ENCODE measurements at regions not wholly inside any gene's neighbourhood (a gene's known extent, or its start where the extent isn't known, plus 50 kb on each side); places are given as distances from the start of the nearest gene placed in this dataset.
"Not testable (repeated sequence)": the region's sequence is repeated elsewhere in the genome, so short reads cannot be mapped to it uniquely, and the experiment has no call there.

GRCh38 chr3:152153115-152153514, 115.6 kb upstream of the MBNL1 start:
- DNase-seq (ENCODE audit: low read depth in 2 of 2): not testable (repeated sequence)

- DNase-seq (ENCODE audit: low read depth in 2 of 2): no peak
Observed at GRCh38 chr3:152155246-152156020, 113.3 kb upstream of the MBNL1 start.

DNA sequence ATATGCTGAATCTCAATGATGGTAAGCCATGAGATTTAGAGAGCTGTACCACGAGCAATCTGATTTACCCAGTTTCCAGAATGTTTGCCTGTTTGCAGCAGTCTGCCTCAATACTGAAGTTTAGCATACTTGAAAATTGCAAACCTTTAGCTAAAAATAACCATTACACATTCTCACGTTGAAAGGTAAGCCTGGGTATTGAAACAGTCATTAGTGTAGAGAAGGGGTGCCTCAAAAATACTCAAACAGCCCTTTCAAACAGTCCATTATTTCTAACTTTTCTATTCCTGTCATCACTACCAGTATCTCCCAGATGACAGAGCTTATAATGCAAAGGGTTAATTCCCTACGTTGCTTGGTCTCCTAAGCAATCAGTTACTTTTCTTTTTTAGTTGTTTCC, 111.8 kb upstream of the MBNL1 start:
- no peak for DNase-seq (ENCODE audit: low read depth in 2 of 2)

DNA sequence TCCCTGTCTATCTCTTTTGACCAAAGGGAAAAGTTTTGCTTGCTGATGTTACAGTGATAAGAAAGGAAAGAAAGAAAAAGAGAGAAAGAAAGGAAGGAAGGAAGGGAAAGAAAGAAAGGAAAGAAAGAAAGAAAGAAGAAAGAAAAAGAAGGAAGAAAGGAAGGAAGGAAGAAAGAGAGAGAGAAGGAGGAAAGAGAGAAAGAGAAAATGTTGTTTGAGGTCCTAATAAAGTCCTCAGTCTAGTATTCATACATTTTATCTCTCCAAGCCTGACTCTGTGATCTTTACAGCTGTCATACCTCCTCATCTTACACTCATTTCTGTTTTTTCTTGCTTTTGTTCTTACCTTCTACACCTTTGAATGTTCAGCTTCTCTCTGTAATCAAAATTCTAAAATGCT, 111.4 kb upstream of the MBNL1 start:
- DNase-seq (ENCODE audit: low read depth in 2 of 2): no peak

GRCh38 chr3:152159328-152159727, 109.4 kb upstream of the MBNL1 start:
- DNase-seq (ENCODE audit: low read depth in 2 of 2): peak; percentile 73 to 77

DNA sequence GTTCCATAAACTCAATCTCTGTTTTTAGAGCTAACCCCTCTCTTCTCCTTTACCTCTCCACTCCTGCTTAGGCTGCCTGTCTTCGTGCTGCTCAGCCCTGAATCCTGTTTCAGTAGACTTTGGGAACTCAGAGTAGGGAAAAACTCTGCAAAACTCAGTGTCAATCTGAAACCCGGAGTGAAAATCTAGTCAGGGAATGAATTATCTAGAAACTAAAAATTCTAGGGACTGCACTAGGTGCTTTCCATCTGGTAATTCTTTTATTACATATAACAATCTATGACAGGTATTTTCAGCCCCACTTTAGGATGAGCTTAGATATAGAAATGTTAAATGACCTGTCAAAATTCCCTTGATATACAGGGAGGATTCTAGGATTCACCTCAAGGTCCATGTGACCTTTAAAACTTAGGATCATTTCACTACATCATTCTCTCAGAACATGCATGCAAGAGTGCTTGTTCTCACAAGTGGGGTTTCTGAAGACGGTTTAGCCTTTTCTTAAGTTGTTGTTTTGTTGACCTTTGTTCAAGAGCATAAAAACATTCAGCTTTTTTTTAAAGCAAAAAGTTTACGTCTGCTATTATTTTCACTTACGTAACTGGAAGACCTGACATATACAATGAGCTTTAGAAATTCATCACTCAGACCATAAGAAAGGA, 108.2 kb upstream of the MBNL1 start:
- no peak for DNase-seq (ENCODE audit: low read depth in 2 of 2)

DNA sequence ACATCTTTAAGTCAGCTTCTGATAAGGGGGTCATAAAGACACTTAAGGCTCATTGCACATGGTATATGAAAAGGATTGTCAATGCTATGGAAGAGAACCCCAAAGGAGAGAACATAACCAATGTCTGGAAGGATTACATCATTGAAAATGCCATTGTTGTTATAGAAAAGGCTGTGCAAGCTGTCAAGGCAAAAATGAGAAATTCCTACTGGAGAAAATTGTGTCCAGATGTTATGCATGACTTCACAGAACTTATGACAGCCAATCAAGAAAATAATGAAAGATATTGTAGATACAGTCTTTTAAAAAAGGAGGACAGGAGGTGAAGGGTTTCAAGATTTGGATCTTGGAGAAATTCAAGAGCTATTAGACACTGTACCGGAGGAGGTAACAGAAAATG, 96.3 kb upstream of the MBNL1 start:
- DNase-seq (ENCODE audit: low read depth in 2 of 2): peak in 1 of 2 experiments; percentile 44

GRCh38 chr3:152173627-152174026, 95.1 kb upstream of the MBNL1 start:
- DNase-seq (ENCODE audit: low read depth in 2 of 2): no peak

DNA sequence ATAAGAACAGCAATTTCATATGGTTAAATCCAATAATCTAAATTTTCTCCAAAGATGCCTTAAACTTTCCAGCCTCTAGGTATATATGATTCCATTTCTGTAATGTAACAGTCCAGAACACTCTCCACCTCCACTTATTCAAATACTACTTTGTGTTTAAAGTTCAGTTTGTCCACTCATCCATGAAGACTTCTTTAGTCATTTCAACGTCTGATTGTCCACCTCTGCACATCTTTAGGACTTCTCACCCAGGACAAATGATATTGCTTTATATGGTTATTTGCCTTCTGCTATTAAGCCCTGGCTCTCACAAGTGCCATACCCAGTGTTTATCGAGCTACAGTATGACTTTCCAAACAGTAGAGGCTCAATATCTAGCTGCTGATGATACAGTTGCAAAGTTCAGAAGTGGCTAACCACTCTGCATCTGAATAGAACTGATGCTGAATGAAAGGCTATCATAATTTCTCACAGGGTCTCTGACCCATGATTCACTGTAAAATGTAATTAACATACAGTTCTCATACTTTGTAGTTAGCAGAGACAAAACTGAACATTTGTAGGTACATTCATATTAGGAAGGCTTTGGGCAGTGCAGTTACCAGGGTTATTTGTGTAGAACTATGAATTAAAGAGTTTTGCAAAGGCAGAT, 93.7 kb upstream of the MBNL1 start:
- DNase-seq (ENCODE audit: low read depth in 2 of 2): no peak

DNA sequence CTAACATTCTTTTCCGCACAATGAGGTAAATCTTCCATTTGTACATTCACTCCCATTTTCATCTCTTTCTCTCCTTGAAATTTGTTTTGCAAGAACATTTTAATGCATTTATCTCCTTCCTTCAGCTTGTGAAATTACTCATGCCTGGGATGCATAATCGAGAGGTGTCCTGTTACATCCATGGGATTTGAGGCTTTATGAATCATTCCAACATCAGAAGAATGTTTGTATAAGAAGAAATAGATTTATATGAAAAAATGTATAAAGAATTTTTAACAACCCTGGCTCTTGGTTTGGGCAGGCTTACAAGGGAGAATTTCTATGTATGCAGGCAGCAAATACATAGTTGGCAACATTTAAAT, 93.2 kb upstream of the MBNL1 start:
- peak; percentile 90 to 91 for DNase-seq (ENCODE audit: low read depth in 2 of 2)

DNA sequence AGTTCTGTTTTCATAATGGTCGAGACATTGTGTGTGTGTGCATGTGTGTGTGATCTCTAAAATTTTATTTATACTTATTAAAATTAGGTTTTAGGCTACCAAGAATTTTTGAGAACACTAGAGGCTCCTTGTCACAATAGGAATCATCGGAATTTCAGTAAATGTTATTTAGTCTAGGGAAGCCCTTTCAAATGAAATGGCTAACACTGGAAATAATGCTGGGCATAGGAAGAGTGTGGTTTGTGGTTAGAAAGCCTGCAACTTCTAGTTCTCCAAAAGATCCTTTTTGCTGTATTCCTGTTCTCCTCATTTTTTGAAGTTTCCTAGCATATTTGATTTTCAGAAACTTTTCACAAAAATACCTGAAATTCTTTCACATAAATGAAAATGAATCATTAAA, 92.5 kb upstream of the MBNL1 start:
- no peak for DNase-seq (ENCODE audit: low read depth in 2 of 2)

DNA sequence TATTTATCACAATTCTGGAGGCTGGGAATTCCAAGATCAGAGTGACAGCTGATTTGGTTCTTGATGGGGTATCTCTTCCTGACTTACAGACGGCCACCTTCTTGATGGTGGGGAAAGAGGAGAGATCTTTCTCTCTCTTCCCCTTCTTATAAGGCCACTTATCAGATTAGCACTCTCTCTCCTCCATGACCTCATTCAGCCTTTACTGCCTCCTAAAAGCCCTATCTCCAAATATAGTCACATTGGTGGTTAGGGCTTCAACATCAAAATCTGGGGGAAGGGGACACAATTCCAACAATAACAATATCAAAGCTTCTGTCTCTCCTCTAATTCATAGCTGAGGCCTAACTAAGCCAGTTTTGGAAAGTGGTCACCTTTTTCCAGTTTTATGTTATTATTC, 91.7 kb upstream of the MBNL1 start:
- DNase-seq (ENCODE audit: low read depth in 2 of 2): no peak

- DNase-seq (ENCODE audit: low read depth in 2 of 2): no peak
Observed at GRCh38 chr3:152177757-152178156, 91.0 kb upstream of the MBNL1 start.

DNA sequence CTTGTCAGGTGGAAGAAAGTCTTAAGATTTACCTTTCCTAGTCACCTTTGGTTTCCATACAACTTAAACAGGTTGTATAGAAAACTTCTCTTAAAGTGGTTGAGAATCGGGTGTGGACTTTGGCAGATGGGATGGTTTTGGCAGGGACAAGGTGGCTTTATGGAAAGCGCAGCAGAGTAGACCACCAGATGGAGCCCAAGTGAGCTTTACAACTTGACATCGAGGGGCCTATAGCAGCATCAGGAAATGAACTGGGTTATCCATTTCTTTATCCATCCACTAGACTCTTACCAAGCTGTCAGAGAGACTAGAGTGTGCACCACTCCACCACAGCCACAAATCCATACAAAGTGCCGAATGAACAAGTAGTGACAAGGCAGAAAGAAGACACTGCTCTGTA, 85.3 kb upstream of the MBNL1 start:
- no peak for DNase-seq (ENCODE audit: low read depth in 2 of 2)

GRCh38 chr3:152184971-152185686, 83.6 kb upstream of the MBNL1 start:
- no peak for DNase-seq (ENCODE audit: low read depth in 2 of 2)

- DNase-seq (ENCODE audit: low read depth in 2 of 2): peak; percentile 86 to 88
Observed at GRCh38 chr3:152185891-152186630, 82.7 kb upstream of the MBNL1 start.

- DNase-seq (ENCODE audit: low read depth in 2 of 2): no peak
Observed at GRCh38 chr3:152190636-152191183, 78.0 kb upstream of the MBNL1 start.

DNA sequence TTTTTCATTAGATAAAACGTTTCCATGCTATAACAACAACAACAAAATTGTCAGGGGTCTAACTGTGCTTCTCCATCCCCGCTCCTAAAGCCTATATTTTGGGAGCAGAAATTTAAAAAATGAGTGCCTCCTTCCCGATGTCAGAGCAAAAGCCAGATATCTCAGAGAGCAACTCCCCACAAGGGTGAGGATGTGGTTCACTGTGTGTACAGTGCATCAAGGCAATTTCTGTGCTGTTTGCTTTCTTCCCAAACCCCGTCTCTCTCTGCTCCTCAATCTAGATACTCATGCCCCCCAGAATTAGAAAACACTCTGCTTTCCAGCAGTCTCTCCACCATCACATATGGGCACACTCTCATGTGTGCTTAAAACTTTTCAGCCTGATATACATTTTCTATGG, 76.7 kb upstream of the MBNL1 start:
- no peak for DNase-seq (ENCODE audit: low read depth in 2 of 2)

DNA sequence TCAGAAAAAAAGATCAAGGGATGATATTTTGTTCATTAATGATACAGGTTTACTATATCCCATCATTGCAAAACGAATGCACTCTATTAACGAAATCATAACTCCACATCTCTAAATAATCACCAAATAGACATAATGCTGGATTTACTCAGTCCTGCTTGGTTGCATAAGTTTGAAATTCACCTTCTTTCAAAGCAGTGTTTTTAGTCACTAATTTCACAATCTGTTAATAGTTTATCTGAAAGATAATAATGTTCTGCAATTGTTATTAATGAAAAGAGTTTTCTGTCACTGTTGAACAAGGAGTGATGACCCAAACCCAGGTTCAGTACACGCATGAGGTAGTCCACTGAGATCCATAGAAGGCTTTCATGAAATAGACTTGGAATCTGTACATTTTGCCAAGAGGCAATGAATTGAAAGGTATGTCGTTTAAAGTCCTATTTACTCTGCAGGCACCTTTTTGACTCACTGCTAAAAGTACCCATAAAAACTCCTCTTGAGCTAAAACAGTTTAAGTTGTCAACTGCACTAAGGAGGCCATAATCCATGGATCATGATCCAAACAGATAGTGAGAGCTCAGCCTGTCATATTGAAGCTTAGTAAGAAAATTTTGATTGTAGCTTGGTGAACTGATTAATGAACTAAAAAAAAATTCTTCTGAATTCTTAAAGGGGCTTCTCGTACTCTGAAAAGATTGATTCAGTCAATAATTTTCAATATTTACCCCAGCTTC, 75.6 kb upstream of the MBNL1 start:
- DNase-seq (ENCODE audit: low read depth in 2 of 2): no peak

GRCh38 chr3:152193673-152194267, 75.0 kb upstream of the MBNL1 start:
- no peak for DNase-seq (ENCODE audit: low read depth in 2 of 2)

All from fibroblast of skin of left quadriceps (primary cell).